Stomach (tissue), 8 donors: ENCODE measurements at regions not wholly inside any gene's neighbourhood (a gene's known extent, or its start where the extent isn't known, plus 50 kb on each side); places are given as distances from the start of the nearest gene placed in this dataset.

Source experiments
- DNase-seq, 2 donors: peaks; one replicate each; pipeline versions ENCODE4 v3.0.0 to v3.0.0-alpha.2; 2013 to 2019
- H3K27ac ChIP-seq, 5 donors: fragments of 200-600 bp in 4 of 5; sonication (generic) in 4 of 5; one replicate each; pipeline ENCODE4 v1.5.1; 2013 to 2019; ENCODE audit warnings: mild to moderate bottlenecking in 1 of 5, moderate library complexity in 1 of 5
- H3K27me3 ChIP-seq, 3 donors: fragments of 200-600 bp; sonication (generic); one replicate each; pipeline ENCODE4 v1.5.1; 2017 to 2019; ENCODE audit warnings: mixed run types in 1 of 3
- H3K36me3 ChIP-seq, 4 donors: fragments of 200-600 bp; sonication (generic); 1 replicate in 3 of 4; 2 replicates in 1 of 4; pipeline ENCODE4 v1.5.1; 2016 to 2019
- H3K4me1 ChIP-seq, 4 donors: fragments of 200-600 bp; sonication (generic); one replicate each; pipeline ENCODE4 v1.5.1; 2016 to 2019
- H3K4me3 ChIP-seq, 4 donors: fragments of 200-600 bp; sonication (generic) in 3 of 4; one replicate each; pipeline ENCODE4 v1.5.1; 2016 to 2019; ENCODE audit warnings: mild to moderate bottlenecking in 1 of 4
- H3K9me3 ChIP-seq, 4 donors: fragments of 200-600 bp; sonication (generic); one replicate each; pipeline ENCODE4 v1.5.1; 2016 to 2019
- EP300 ChIP-seq: sonication (generic); formaldehyde crosslinking; IDR thresholded peaks from one replicate; pipeline ENCODE4 v1.6.1; 2017; ENCODE audit warnings: antibody characterized with exemption
- POLR2A ChIP-seq, 4 donors: fragments of 450-650 bp; IDR thresholded peaks; one replicate each; pipeline ENCODE4 v1.6.1; 2016; ENCODE audit warnings: antibody characterized with exemption in 4 of 4, control low read depth in 2 of 4, mild to moderate bottlenecking in 1 of 4, moderate library complexity in 1 of 4
- POLR2AphosphoS5 ChIP-seq, 3 donors: sonication (generic); formaldehyde crosslinking; IDR thresholded peaks; one replicate each; pipeline ENCODE4 v1.6.1; 2016; ENCODE audit warnings: antibody characterized with exemption in 3 of 3
- WGBS, 5 donors: extraction: QIAGEN DNeasy Blood & Tissue Kit in 3 of 5; methylation state at CpG; one replicate each; pipeline versions ENCODE4 v1.1.5 to v1.1.7; 2013 to 2018; 5-methylcytosine and 5-hydroxymethylcytosine counted together
- intact Hi-C: fragments of 100-400 bp; cut with DNase I; formaldehyde crosslinking; loops from one replicate; pipeline ENCODE4 v1.15.1; 2023; ENCODE audit warnings: low total_unique reads
- TF ChIP-seq, protein P1 (sequence below), 7 experiments: fragments of 450-650 bp in 4 of 7; fragments of 200-600 bp in 3 of 7; sonication (generic) in 3 of 7; IDR thresholded peaks; one replicate each; pipeline ENCODE4 v1.5.1; 2016 to 2019; ENCODE audit warnings: antibody characterized with exemption in 7 of 7, control low read depth in 2 of 7, mild to moderate bottlenecking in 1 of 7
- donor health status: healthy with polysubstance abuse.
- donor health status: Bipolar disorder and iron deficiency.
- donor health status: healthy.

GRCh38 chr5:110956280-110956912, 115.1 kb upstream of the TSLP start:
- Histone ChIP-seq H3K4me3 (no peak overlapping the region), H3K27me3 (no peaks in the 10 kb centered on the region), H3K36me3 (no peaks in the 10 kb centered on the region), H3K9me3 (no peaks in the 10 kb centered on the region), H3K27ac (no peak overlapping the region), H3K4me1 (no peaks in the 10 kb centered on the region)
- DNase-seq: no peak
- intact Hi-C loops: no loop called here
- 53 to 78% (median 59%) methylated on average over 8 to 20 of the region's 20 CpGs for WGBS, 5 donors
- no peak for TF ChIP-seq EP300
- no peak for TF ChIP-seq POLR2AphosphoS5 (IDR thresholded peaks at IDR 0.05)
- no peak for TF ChIP-seq POLR2A (IDR thresholded peaks at IDR 0.05)
- TF ChIP-seq, protein P1, sequence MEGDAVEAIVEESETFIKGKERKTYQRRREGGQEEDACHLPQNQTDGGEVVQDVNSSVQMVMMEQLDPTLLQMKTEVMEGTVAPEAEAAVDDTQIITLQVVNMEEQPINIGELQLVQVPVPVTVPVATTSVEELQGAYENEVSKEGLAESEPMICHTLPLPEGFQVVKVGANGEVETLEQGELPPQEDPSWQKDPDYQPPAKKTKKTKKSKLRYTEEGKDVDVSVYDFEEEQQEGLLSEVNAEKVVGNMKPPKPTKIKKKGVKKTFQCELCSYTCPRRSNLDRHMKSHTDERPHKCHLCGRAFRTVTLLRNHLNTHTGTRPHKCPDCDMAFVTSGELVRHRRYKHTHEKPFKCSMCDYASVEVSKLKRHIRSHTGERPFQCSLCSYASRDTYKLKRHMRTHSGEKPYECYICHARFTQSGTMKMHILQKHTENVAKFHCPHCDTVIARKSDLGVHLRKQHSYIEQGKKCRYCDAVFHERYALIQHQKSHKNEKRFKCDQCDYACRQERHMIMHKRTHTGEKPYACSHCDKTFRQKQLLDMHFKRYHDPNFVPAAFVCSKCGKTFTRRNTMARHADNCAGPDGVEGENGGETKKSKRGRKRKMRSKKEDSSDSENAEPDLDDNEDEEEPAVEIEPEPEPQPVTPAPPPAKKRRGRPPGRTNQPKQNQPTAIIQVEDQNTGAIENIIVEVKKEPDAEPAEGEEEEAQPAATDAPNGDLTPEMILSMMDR (IDR thresholded peaks at IDR 0.05): no peak

- WGBS, 5 donors: 73 to 82% (median 76%) methylated on average over 6 to 12 of the region's 12 CpGs
- Histone ChIP-seq H3K9me3 (no peaks in the 10 kb centered on the region), H3K27me3 (no peaks in the 10 kb centered on the region), H3K27ac (no peak overlapping the region), H3K4me1 (no peaks in the 10 kb centered on the region), H3K4me3 (no peak overlapping the region), H3K36me3 (no peaks in the 10 kb centered on the region)
- TF ChIP-seq, protein P1 (IDR thresholded peaks at IDR 0.05): no peak
- TF ChIP-seq POLR2A (IDR thresholded peaks at IDR 0.05) (no peak), POLR2AphosphoS5 (IDR thresholded peaks at IDR 0.05) (no peak), EP300 (no peak)
- DNase-seq: no peak
- intact Hi-C loops: no loop called here
Observed at GRCh38 chr5:110956913-110957813, 114.3 kb upstream of the TSLP start.

DNA sequence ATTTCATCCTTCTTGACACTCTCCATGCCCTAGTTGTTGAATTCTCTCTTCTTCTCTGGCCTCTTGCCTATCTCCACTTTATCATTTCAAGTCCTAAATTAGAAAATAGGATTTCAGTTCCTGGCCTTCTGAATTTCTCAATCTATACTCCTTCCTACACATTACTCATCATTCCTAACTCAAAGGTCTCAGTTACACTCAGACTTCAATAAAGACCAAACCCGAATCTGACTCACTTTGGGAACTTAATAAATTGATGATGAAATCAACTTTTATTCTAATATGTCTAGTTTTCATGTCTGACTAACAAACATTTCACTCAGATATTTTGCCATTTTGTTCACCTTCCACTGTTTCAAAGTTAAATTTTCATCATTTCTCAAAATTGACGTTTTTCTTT, 113.6 kb upstream of the TSLP start:
- no peak for DNase-seq
- no peaks in the 10 kb centered on the region for H3K9me3 ChIP-seq
- intact Hi-C loops: no loop called here

DNA sequence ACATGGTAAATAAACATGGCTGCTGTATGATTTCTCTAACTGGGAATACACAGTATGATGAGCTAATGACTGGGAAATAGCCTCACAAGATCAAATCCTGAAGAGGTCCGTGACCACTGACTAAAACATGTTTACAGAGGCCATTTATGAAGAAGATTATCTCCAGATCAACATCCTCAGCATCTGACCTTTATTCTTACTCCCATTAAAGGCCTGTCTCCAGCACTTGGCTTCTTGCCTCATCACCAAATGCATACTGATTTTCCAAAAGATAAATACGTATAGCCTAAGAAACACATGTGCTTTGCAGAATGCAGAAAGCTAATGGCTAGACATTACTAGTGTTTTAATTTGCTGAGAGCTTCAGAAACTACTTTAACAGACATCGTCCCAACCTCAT, 108.0 kb upstream of the TSLP start:
- TF ChIP-seq, protein P1 (IDR thresholded peaks at IDR 0.05): no peak
- Histone ChIP-seq H3K36me3 (no peaks in the 10 kb centered on the region), H3K4me1 (no peaks in the 10 kb centered on the region), H3K9me3 (no peaks in the 10 kb centered on the region), H3K4me3 (no peak overlapping the region), H3K27me3 (no peaks in the 10 kb centered on the region), H3K27ac (no peak overlapping the region)
- WGBS, 5 donors: 54 to 69% (median 63%) methylated on average over 3 of the region's 3 CpGs
- intact Hi-C loops: no loop called here
- DNase-seq: peak in 1 of 2 donors; percentile 23

More for the DNA sequence above, 113.6 kb upstream of the TSLP start:
- H3K36me3 ChIP-seq: no peaks in the 10 kb centered on the region
- 59 to 72% (median 68%) methylated on average over 2 of the region's 2 CpGs for WGBS, 5 donors
- no peaks in the 10 kb centered on the region for H3K27me3 ChIP-seq
- no peak overlapping the region for H3K4me3 ChIP-seq
- H3K4me1 ChIP-seq: no peaks in the 10 kb centered on the region
- TF ChIP-seq, protein P1 (IDR thresholded peaks at IDR 0.05): no peak
- no peak for TF ChIP-seq EP300
- no peak for TF ChIP-seq POLR2AphosphoS5 (IDR thresholded peaks at IDR 0.05)
- no peak for TF ChIP-seq POLR2A (IDR thresholded peaks at IDR 0.05)
- no peak overlapping the region for H3K27ac ChIP-seq
